Naive thymus-derived CD8-positive, alpha-beta T cell (primary cell): ENCODE measurements at regions not wholly inside any gene's neighbourhood (a gene's known extent, or its start where the extent isn't known, plus 50 kb on each side); places are given as distances from the start of the nearest gene placed in this dataset.
"Not testable (repeated sequence)": the region's sequence is repeated elsewhere in the genome, so short reads cannot be mapped to it uniquely, and the experiment has no call there.

Source experiments
- ATAC-seq, 2 donors: fragments of 150-1000 bp; cut with Tn5 transposase in 1 of 2; sonication (Bioruptor Pico), chemical (Tn5 transposase) in 1 of 2; 1 replicate in 1 of 2; 2 replicates in 1 of 2; pipeline ENCODE4 v1.10.0; 2021; ENCODE audit warnings: mild to moderate bottlenecking in 2 of 2, moderate library complexity in 2 of 2
- POLR2A ChIA-PET: fragments of 350-600 bp; sonication (Branson Sonifier 250); formaldehyde crosslinking; loops from one replicate; lab custom pipeline; 2021; ENCODE audit warnings: antibody characterized with exemption; lab: Charles Lee
- DNase-seq, 10 donors: peaks; one replicate each; pipeline versions ENCODE4 v3.0.0 to v3.0.0-alpha.2; 2020 to 2022
- H3K27ac Mint-ChIP-seq, 10 donors: one replicate each; pipeline ENCODE4 v1.8.0; 2020 to 2022; ENCODE audit warnings: mild to moderate bottlenecking in 10 of 10, mixed read lengths in 10 of 10, moderate library complexity in 4 of 10, inconsistent platforms in 1 of 10
- H3K27me3 Mint-ChIP-seq, 5 donors: one replicate each; pipeline ENCODE4 v1.8.0; 2021 to 2022; ENCODE audit warnings: mixed read lengths in 5 of 5
- H3K36me3 Mint-ChIP-seq, 3 donors: one replicate each; pipeline ENCODE4 v1.8.0; 2020 to 2022; ENCODE audit warnings: mixed read lengths in 3 of 3, mild to moderate bottlenecking in 2 of 3, inconsistent platforms in 1 of 3
- H3K4me1 Mint-ChIP-seq, 4 donors: one replicate each; pipeline ENCODE4 v1.8.0; 2021 to 2022; ENCODE audit warnings: mixed read lengths in 4 of 4
- H3K4me3 Mint-ChIP-seq, 10 donors: one replicate each; pipeline ENCODE4 v1.8.0; 2020 to 2022; ENCODE audit warnings: mild to moderate bottlenecking in 10 of 10, mixed read lengths in 10 of 10, moderate library complexity in 6 of 10, inconsistent platforms in 1 of 10
- H3K9me3 Mint-ChIP-seq, 9 donors: one replicate each; pipeline ENCODE4 v1.8.0; 2020 to 2022; ENCODE audit warnings: mixed read lengths in 9 of 9, mild to moderate bottlenecking in 3 of 9, inconsistent platforms in 1 of 9, moderate library complexity in 1 of 9

DNA sequence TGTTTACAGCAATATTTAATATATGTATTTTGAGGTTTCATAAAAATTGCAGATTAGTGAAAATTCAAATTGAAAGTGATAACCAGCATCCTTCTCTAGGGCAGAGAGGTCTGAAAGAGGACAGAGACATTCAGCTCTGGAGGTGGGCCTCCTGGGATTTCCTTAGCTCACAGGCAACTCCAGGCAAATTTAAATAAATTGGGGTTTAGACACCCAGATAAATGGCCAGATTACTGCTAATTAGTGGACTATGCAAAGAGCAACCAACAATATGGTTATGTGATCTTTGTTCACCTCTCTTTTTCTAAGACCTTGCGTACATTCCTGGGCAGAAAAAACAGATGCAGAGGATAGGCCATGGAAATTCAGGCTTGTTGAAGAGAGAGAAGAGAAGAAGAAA, 1282.8 kb upstream of the ACVR2A start:
- POLR2A ChIA-PET, result no interaction called here

DNA sequence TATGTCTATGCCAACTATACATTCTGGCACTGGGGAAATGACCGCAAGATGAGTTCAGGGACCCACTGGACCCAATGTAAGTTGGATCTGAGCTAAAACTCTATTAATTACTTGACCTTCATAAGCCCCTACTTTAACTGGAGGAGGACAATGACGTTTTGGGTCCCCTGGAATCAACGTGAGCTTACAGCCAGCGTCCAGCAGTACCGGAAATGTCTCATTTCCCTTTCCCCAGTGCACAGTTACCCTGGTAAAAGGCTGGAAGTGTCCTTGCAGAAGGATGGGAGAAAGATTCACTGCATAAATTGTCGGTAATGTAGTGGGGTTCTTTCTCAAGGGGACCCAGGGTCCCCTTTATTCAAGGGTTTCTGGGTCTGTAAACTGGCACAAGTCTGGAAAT, 1297.6 kb upstream of the ACVR2A start:
- POLR2A ChIA-PET, result no interaction called here
- no peaks in the 10 kb centered on the region for H3K4me1 Mint-ChIP-seq
- DNase-seq (no peak), ATAC-seq (no peak)
- H3K9me3 Mint-ChIP-seq, result peaks cover 0 to 5% (median 1%) of the 10 kb centered on the region in 9 donors
- H3K27ac Mint-ChIP-seq, result no peak overlapping the region
- no peaks in the 10 kb centered on the region for H3K36me3 Mint-ChIP-seq
- no peak overlapping the region for H3K4me3 Mint-ChIP-seq
- peaks cover 0 to 1% (median 0%) of the 10 kb centered on the region in 5 donors for H3K27me3 Mint-ChIP-seq

More for the DNA sequence above, 1282.8 kb upstream of the ACVR2A start:
- no peak for ATAC-seq
- Mint-ChIP-seq H3K36me3 (no peaks in the 10 kb centered on the region), H3K9me3 (peaks cover 0 to 4% (median 0%) of the 10 kb centered on the region in 9 donors), H3K4me1 (no peaks in the 10 kb centered on the region), H3K4me3 (no peak overlapping the region), H3K27ac (no peak overlapping the region), H3K27me3 (no peaks in the 10 kb centered on the region)
- no peak for DNase-seq

DNA sequence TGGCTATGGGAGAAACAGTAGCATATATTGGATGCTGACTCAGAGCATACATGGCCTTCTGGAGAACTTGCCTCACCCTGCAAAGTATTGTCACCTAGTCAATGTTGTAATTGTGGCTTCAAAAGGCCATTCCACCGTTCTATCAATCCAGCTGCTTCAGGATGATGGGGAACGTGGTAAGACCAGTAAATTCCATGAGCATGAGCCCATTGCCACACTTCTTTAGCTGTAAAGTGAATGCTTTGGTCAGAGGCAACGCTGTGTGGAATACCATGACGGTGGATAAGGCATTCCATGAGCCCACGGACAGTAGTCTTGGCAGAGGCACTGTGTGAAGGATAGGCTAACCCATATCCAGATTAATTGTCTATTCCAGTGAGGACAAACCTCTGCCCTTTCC, 1300.1 kb upstream of the ACVR2A start:
- H3K4me1 Mint-ChIP-seq, result no peaks in the 10 kb centered on the region
- no peak overlapping the region for H3K27ac Mint-ChIP-seq
- peaks cover 0 to 6% (median 0%) of the 10 kb centered on the region in 9 donors for H3K9me3 Mint-ChIP-seq
- ATAC-seq, result no peak
- no peaks in the 10 kb centered on the region for H3K36me3 Mint-ChIP-seq
- DNase-seq, result no peak
- H3K4me3 Mint-ChIP-seq, result no peak overlapping the region
- POLR2A ChIA-PET, result no interaction called here
- H3K27me3 Mint-ChIP-seq, result peaks cover 0 to 1% (median 0%) of the 10 kb centered on the region in 5 donors

DNA sequence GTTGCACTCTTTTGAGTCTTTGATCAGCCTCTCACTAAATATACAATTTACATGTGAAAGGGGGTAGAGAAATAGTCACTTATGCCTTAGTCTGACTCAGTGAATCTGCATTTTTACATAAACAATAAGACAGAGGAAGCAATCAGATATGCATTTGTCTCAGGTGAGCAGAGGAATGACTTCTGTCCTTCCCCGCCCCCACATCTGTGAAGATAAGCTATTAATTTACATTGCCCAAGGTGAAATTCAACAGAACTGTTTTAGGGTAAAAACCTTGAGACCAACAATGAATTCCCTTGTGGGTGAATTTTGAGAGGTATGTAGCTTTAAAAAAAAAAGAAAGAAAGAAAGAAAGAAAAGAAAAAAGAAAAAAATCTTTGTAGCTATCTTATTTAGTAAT, 1302.9 kb upstream of the ACVR2A start:
- no peak for DNase-seq
- Mint-ChIP-seq H3K4me3 (no peak overlapping the region), H3K4me1 (no peaks in the 10 kb centered on the region), H3K27ac (no peak overlapping the region), H3K9me3 (peaks cover 0 to 16% (median 3%) of the 10 kb centered on the region in 9 donors), H3K36me3 (no peaks in the 10 kb centered on the region), H3K27me3 (peaks cover 0 to 5% (median 0%) of the 10 kb centered on the region in 5 donors)
- POLR2A ChIA-PET, result no interaction called here
- no peak for ATAC-seq

DNA sequence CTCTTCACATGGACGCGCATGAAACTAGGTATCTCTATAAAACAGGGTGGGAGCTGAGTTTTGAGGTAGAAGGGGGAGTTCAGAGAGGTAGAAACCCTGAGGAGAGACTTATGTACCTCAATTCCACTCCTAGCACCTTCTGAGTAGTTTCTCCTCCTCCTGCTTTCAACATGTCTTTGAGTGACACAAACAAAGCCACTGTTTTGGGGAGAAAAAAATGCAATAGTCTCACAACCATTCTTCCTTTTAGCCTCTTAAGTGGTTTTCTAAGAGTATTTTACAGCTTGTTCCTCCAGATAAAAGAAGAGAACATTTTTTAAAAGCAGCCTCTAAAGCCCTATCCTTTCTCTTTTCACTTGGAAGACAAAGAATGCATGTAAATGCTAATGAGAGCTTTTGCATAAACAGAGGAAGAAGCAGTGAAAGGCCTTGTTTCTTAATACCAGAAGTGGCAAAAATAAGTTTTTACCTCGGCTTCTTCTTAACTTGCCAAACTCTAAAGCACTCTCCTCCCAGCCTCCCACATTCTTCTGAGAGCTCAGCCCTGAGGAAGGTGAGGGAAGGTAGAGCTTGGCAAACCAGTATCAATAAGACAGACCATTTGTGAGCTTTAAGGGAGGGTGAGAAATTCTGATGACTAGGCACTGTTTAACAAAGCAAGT, 1304.4 kb upstream of the ACVR2A start:
- H3K36me3 Mint-ChIP-seq, result no peaks in the 10 kb centered on the region
- POLR2A ChIA-PET, result no interaction called here

DNA sequence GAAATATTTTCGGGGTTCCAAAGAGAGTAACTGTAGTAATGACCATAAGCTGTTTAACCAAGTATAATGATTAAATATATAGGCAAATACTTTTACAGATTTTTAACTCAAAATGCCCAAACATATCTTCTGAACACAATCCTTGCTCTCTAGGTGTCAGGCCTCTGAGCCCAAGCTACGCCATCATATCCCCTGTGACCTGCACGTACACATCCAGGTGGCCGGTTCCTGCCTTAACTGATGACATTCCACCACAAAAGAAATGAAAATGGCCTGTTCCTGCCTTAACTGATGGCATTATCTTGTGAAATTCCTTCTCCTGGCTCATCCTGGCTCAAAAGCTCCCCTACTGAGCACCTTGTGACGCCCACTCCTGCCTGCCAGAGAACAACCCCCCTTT, 1305.1 kb upstream of the ACVR2A start:
- peaks cover 0 to 17% (median 6%) of the 10 kb centered on the region in 9 donors for H3K9me3 Mint-ChIP-seq
- H3K27ac Mint-ChIP-seq, DNase-seq, H3K27me3 Mint-ChIP-seq, H3K4me1 Mint-ChIP-seq, H3K36me3 Mint-ChIP-seq, ATAC-seq, POLR2A ChIA-PET, H3K4me3 Mint-ChIP-seq: not testable (repeated sequence)

More for the DNA sequence above, 1304.4 kb upstream of the ACVR2A start:
- ATAC-seq, result no peak
- no peaks in the 10 kb centered on the region for H3K4me1 Mint-ChIP-seq
- H3K27me3 Mint-ChIP-seq, result peaks cover 0 to 5% (median 0%) of the 10 kb centered on the region in 5 donors
- H3K27ac Mint-ChIP-seq, result no peak overlapping the region
- no peak for DNase-seq
- H3K4me3 Mint-ChIP-seq, result no peak overlapping the region
- peaks cover 0 to 17% (median 6%) of the 10 kb centered on the region in 9 donors for H3K9me3 Mint-ChIP-seq

DNA sequence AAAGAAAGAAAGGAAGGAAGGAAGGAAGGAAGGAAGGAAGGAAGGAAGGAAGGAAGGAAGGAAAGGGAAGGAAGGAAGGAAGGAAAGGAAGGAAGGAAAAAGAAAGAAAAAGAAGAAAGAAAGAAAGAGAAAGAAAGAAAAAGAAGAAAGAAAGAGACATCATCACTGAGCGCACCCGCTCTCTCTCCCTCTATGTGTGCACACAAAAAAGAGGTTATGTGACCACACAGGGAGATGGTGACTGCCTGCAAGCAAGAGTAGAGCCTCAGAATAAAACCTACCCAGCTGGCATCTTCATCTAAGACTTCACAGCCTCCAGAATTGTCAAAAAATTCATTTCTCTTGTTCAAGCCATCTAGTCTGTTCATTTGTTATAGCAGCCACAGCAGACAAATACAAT, 1307.4 kb upstream of the ACVR2A start:
- no peak for ATAC-seq
- H3K27ac Mint-ChIP-seq, result no peak overlapping the region
- POLR2A ChIA-PET, result no interaction called here
- H3K4me3 Mint-ChIP-seq, result no peak overlapping the region
- no peak for DNase-seq
- H3K9me3 Mint-ChIP-seq, result peaks cover 0 to 16% (median 6%) of the 10 kb centered on the region in 9 donors
- no peaks in the 10 kb centered on the region for H3K4me1 Mint-ChIP-seq
- H3K27me3 Mint-ChIP-seq, result peaks cover 0 to 5% (median 0%) of the 10 kb centered on the region in 5 donors
- no peaks in the 10 kb centered on the region for H3K36me3 Mint-ChIP-seq

DNA sequence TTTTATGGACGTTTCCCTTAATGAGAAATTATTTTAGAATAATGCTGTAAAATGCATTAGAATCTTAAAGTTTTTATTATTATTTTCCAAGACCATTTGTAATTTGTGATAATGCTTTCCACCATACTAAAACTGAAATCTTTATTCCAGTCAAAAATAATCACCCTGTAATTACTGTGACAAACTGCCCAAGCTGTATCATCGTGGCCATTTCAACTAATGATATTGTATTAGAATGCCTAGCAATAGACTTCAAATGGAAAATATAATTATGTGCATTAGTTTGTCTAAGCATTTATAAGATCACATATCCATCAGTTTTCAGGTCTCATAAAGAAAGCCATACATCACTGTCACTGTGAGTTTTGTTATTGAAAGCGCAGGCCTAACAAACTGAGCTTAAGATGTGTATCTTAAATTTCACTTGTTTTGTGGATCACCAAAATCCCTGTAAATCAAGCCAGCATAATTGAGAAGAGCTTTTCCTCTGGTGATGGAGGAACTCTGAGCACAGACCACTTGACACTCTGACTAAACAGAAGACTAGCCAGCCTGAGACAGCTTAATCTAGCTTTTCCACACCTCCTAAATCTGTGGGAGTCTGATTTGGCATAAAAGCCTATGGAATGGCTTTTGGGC, 1312.2 kb upstream of the ACVR2A start:
- Mint-ChIP-seq H3K27me3 (no peaks in the 10 kb centered on the region), H3K9me3 (peaks cover 0 to 13% (median 4%) of the 10 kb centered on the region in 9 donors), H3K36me3 (no peaks in the 10 kb centered on the region), H3K4me1 (no peaks in the 10 kb centered on the region), H3K27ac (no peak overlapping the region), H3K4me3 (no peak overlapping the region)
- ATAC-seq, result no peak
- no peak for DNase-seq
- POLR2A ChIA-PET, result no interaction called here

DNA sequence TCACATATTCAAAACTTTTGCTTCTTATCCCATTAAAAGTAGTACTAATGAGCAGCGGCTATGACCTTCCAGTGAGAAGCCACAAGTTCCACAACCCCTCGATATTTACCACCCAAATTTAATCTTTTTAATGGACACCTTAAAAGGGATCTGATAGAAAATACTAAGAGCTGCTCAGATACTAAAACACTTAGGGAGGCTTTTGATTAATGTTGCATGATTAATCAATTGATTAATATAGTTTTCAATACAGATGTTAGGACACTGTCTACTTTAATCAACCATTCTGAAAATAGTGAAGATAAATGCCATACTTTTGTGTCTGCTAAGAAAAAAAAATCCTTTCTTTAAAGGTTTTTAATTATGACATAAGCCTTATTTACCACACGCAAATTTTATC, 1312.8 kb upstream of the ACVR2A start:
- ATAC-seq (no peak), DNase-seq (no peak)
- Mint-ChIP-seq H3K36me3 (no peaks in the 10 kb centered on the region), H3K27me3 (peaks cover 0 to 1% (median 0%) of the 10 kb centered on the region in 5 donors), H3K4me1 (no peaks in the 10 kb centered on the region), H3K27ac (no peak overlapping the region), H3K9me3 (peaks cover 0 to 15% (median 4%) of the 10 kb centered on the region in 9 donors), H3K4me3 (no peak overlapping the region)
- POLR2A ChIA-PET, result no interaction called here

DNA sequence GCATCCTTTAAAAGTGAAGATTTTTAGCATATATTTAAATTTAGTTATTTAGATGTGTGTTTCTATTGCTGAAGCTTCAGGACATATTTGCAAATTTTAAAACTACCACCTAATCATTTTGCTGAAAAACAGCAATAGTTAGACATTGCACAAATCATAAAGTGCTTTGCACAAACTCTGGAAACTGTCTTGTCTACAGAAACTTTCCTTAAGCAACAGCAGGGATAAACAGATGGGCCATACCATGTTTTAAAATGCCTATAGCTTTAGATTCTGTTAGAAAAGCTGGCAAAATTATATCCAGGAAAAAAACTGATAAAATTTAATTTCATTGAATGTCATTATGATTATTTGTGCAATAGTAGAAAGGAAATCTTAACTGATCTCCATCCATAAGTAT, 1313.9 kb upstream of the ACVR2A start:
- Mint-ChIP-seq H3K27ac (no peak overlapping the region), H3K9me3 (peaks cover 0 to 11% (median 0%) of the 10 kb centered on the region in 9 donors), H3K36me3 (no peaks in the 10 kb centered on the region), H3K4me3 (no peak overlapping the region), H3K27me3 (peaks cover 0 to 1% (median 0%) of the 10 kb centered on the region in 5 donors), H3K4me1 (no peaks in the 10 kb centered on the region)
- no peak for DNase-seq
- POLR2A ChIA-PET, result no interaction called here
- ATAC-seq, result no peak

DNA sequence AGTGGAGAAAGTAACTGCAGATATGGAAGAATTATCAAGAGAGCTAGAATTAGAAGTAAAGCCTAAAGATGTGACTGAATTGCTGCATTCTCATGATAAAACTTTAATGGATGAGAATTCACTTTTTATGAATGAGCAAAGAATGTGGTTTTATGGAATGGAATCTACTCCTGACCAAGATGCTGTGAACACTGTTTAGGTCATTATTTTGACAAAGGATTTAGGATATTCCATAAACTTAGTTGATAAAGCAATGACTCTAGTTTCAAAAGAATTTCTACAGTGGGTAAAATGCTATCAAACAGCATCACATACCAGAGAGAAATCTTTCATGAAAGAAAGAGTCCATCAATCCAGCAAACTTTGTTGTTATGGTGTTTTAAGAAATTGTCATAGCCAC, 1317.7 kb upstream of the ACVR2A start:
- H3K9me3 Mint-ChIP-seq, result peaks cover 0 to 8% (median 0%) of the 10 kb centered on the region in 9 donors
- H3K4me3 Mint-ChIP-seq, result no peak overlapping the region
- H3K4me1 Mint-ChIP-seq, result no peaks in the 10 kb centered on the region
- DNase-seq, result no peak
- POLR2A ChIA-PET, result no interaction called here
- no peak for ATAC-seq
- peaks cover 0 to 1% (median 0%) of the 10 kb centered on the region in 5 donors for H3K27me3 Mint-ChIP-seq
- H3K36me3 Mint-ChIP-seq, result no peaks in the 10 kb centered on the region
- H3K27ac Mint-ChIP-seq, result no peak overlapping the region

DNA sequence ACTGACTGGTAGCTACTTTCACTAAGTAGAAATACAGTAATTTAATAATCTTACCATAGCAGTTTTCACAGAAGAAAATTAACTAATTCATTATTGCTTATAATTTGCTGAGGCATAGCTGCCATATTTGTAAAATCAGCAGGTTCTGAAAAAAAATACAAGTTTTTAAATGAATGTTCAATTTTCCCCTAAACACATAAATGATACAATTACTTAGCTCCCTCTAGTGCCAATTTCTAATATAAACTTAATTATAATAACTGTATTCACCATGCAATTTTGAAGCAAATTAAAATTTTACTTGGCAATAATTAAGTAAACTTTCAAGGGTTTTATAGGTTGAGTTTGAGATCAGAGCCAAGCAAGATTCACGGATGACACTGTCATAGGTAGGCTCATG, 1321.6 kb upstream of the ACVR2A start:
- Mint-ChIP-seq H3K4me3 (no peak overlapping the region), H3K36me3 (no peaks in the 10 kb centered on the region), H3K4me1 (no peaks in the 10 kb centered on the region), H3K27ac (no peak overlapping the region), H3K27me3 (peaks cover 0 to 3% (median 0%) of the 10 kb centered on the region in 5 donors), H3K9me3 (peaks cover 0 to 8% (median 0%) of the 10 kb centered on the region in 9 donors)
- DNase-seq (no peak), ATAC-seq (no peak)
- POLR2A ChIA-PET, result no interaction called here

DNA sequence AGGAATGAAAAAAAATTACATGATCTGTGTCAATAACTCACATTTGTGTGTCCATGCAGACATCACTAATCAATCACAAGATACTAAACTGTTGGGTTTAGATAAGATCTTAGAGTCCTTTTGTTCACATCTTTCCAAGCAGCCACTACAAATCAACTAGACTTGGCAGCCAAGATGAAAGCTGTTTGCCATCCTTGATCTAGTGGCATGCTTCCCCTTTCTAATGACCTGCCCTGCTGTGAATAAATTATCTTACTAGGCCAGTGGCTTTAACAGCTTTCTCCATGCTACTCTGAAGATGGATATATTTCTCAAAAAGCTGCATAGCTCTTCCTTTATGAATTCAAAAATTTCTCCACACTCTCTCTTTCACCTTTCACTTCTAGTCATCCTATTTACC, 1338.0 kb upstream of the ACVR2A start:
- no peaks in the 10 kb centered on the region for H3K36me3 Mint-ChIP-seq
- H3K4me1 Mint-ChIP-seq, result no peaks in the 10 kb centered on the region
- H3K9me3 Mint-ChIP-seq, result peaks cover 0 to 5% (median 2%) of the 10 kb centered on the region in 9 donors
- ATAC-seq (no peak), DNase-seq (no peak)
- H3K4me3 Mint-ChIP-seq, result no peak overlapping the region
- no peak overlapping the region for H3K27ac Mint-ChIP-seq
- POLR2A ChIA-PET, result no interaction called here
- no peaks in the 10 kb centered on the region for H3K27me3 Mint-ChIP-seq
